Neural progenitor cell (in vitro differentiated cells): ENCODE measurements at regions not wholly inside any gene's neighbourhood (a gene's known extent, or its start where the extent isn't known, plus 50 kb on each side); places are given as distances from the start of the nearest gene placed in this dataset.

Source experiments
- DNase-seq: peaks from one replicate; pipeline ENCODE4 v3.0.0-alpha.2; 2016; ENCODE audit warnings: low spot score
- H2AFZ ChIP-seq: fragments of 200-600 bp; sonication (generic); replicated peaks from 2 replicates; pipeline ENCODE4 v1.6.1; 2016; ENCODE audit warnings: antibody characterized with exemption
- H3F3A ChIP-seq: fragments of 200-600 bp; sonication (generic); 2 replicates; pipeline ENCODE4 v1.6.1; 2016; ENCODE audit warnings: antibody characterized with exemption, low read depth
- H3K27ac ChIP-seq: fragments of 200-600 bp; sonication (generic); 2 replicates; pipeline ENCODE4 v1.5.1; 2016; ENCODE audit warnings: mild to moderate bottlenecking
- H3K27me3 ChIP-seq: fragments of 200-600 bp; sonication (generic); 2 replicates; pipeline ENCODE4 v1.6.1; 2016; ENCODE audit warnings: mild to moderate bottlenecking, moderate library complexity
- H3K36me3 ChIP-seq: fragments of 200-600 bp; sonication (generic); 2 replicates; pipeline ENCODE4 v1.5.1; 2016
- H3K4me1 ChIP-seq: fragments of 200-600 bp; sonication (generic); 2 replicates; pipeline ENCODE4 v1.6.1; 2016; ENCODE audit warnings: mixed run types
- H3K4me2 ChIP-seq: fragments of 200-600 bp; sonication (generic); 2 replicates; pipeline ENCODE4 v1.6.1; 2016
- H3K4me3 ChIP-seq: fragments of 200-600 bp; sonication (generic); 2 replicates; pipeline ENCODE4 v1.5.1; 2016
- H3K79me2 ChIP-seq: fragments of 200-600 bp; sonication (generic); 2 replicates; pipeline ENCODE4 v1.6.1; 2016; ENCODE audit warnings: low read depth
- H3K9ac ChIP-seq: fragments of 200-600 bp; sonication (generic); 2 replicates; pipeline ENCODE4 v1.6.1; 2016
- H3K9me3 ChIP-seq: fragments of 200-600 bp; sonication (generic); 2 replicates; pipeline ENCODE4 v1.5.1; 2016; ENCODE audit warnings: low read depth
- H4K20me1 ChIP-seq: fragments of 200-600 bp; sonication (generic); 2 replicates; pipeline ENCODE4 v1.6.1; 2016; ENCODE audit warnings: low read depth
- H3K27ac Mint-ChIP-seq: 3 replicates; pipeline ENCODE4 v1.8.0; 2021; ENCODE audit warnings: mixed read lengths
- H3K27me3 Mint-ChIP-seq: 2 replicates; pipeline ENCODE4 v1.8.0; 2022; ENCODE audit warnings: low read depth, mild to moderate bottlenecking, inconsistent platforms, moderate library complexity, mixed read lengths; ENCODE audit not compliant: insufficient read depth
- H3K36me3 Mint-ChIP-seq: 3 replicates; pipeline ENCODE4 v1.8.0; 2021; ENCODE audit warnings: mixed read lengths
- H3K4me1 Mint-ChIP-seq: 3 replicates; pipeline ENCODE4 v1.8.0; 2021; ENCODE audit warnings: mixed read lengths
- H3K4me3 Mint-ChIP-seq: 3 replicates; pipeline ENCODE4 v1.8.0; 2021; ENCODE audit warnings: mild to moderate bottlenecking, moderate library complexity, mixed read lengths
- H3K9me3 Mint-ChIP-seq: 3 replicates; pipeline ENCODE4 v1.8.0; 2020; ENCODE audit warnings: mixed read lengths
- EZH2 ChIP-seq: fragments of 200-600 bp; sonication (generic); IDR thresholded peaks from 2 replicates; pipeline ENCODE4 v1.6.1; 2017; ENCODE audit warnings: antibody characterized with exemption, mild to moderate bottlenecking, moderate library complexity
- EZH2phosphoT487 ChIP-seq: fragments of 200-600 bp; sonication (generic); IDR thresholded peaks from 2 replicates; pipeline ENCODE4 v1.6.1; 2017; ENCODE audit warnings: antibody characterized with exemption
- TF ChIP-seq, protein P1 (sequence below): fragments of 200-600 bp; sonication (generic); IDR thresholded peaks from 2 replicates; pipeline ENCODE4 v1.5.1; 2017; ENCODE audit warnings: antibody characterized with exemption, mild to moderate bottlenecking

GRCh38 chr10:6343305-6344010, 140.7 kb downstream of the PFKFB3 start:
- no peak overlapping the region for H3K4me2 ChIP-seq
- no peaks in the 10 kb centered on the region for H3K27me3 ChIP-seq
- Mint-ChIP-seq H3K36me3 (no peaks in the 10 kb centered on the region), H3K9me3 (no peaks in the 10 kb centered on the region), H3K4me1 (peaks cover 7% of the 10 kb centered on the region), H3K27me3 (peaks cover 3% of the 10 kb centered on the region), H3K27ac (no peak overlapping the region), H3K4me3 (no peak overlapping the region)
- H3F3A ChIP-seq, result no peaks in the 10 kb centered on the region
- no peaks in the 10 kb centered on the region for H4K20me1 ChIP-seq
- H3K27ac ChIP-seq, result no peak overlapping the region
- no peak for DNase-seq
- TF ChIP-seq, protein P1, sequence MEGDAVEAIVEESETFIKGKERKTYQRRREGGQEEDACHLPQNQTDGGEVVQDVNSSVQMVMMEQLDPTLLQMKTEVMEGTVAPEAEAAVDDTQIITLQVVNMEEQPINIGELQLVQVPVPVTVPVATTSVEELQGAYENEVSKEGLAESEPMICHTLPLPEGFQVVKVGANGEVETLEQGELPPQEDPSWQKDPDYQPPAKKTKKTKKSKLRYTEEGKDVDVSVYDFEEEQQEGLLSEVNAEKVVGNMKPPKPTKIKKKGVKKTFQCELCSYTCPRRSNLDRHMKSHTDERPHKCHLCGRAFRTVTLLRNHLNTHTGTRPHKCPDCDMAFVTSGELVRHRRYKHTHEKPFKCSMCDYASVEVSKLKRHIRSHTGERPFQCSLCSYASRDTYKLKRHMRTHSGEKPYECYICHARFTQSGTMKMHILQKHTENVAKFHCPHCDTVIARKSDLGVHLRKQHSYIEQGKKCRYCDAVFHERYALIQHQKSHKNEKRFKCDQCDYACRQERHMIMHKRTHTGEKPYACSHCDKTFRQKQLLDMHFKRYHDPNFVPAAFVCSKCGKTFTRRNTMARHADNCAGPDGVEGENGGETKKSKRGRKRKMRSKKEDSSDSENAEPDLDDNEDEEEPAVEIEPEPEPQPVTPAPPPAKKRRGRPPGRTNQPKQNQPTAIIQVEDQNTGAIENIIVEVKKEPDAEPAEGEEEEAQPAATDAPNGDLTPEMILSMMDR, result no peak
- TF ChIP-seq EZH2phosphoT487 (no peak), EZH2 (no peak)
- no peaks in the 10 kb centered on the region for H3K36me3 ChIP-seq
- no peaks in the 10 kb centered on the region for H3K79me2 ChIP-seq
- H3K9ac ChIP-seq, result no peak overlapping the region
- H3K9me3 ChIP-seq, result no peaks in the 10 kb centered on the region
- H3K4me3 ChIP-seq, result no peak overlapping the region
- no peaks in the 10 kb centered on the region for H3K4me1 ChIP-seq
- no peak overlapping the region for H2AFZ ChIP-seq

GRCh38 chr10:6345404-6345803, 142.7 kb downstream of the PFKFB3 start:
- Mint-ChIP-seq H3K27ac (no peak overlapping the region), H3K9me3 (no peaks in the 10 kb centered on the region), H3K4me3 (no peak overlapping the region), H3K27me3 (peaks cover 3% of the 10 kb centered on the region), H3K4me1 (peaks cover 8% of the 10 kb centered on the region), H3K36me3 (no peaks in the 10 kb centered on the region)
- H3K4me3 ChIP-seq, result no peak overlapping the region
- H3K27ac ChIP-seq, result no peak overlapping the region
- TF ChIP-seq EZH2 (no peak), EZH2phosphoT487 (no peak)
- TF ChIP-seq, protein P1, result no peak
- no peak overlapping the region for H3K4me2 ChIP-seq
- DNase-seq, result no peak
- no peaks in the 10 kb centered on the region for H4K20me1 ChIP-seq
- H3F3A ChIP-seq, result no peaks in the 10 kb centered on the region
- H3K27me3 ChIP-seq, result no peaks in the 10 kb centered on the region
- no peaks in the 10 kb centered on the region for H3K36me3 ChIP-seq
- no peaks in the 10 kb centered on the region for H3K9me3 ChIP-seq
- H3K4me1 ChIP-seq, result no peaks in the 10 kb centered on the region
- H3K9ac ChIP-seq, result no peak overlapping the region
- no peaks in the 10 kb centered on the region for H3K79me2 ChIP-seq
- no peak overlapping the region for H2AFZ ChIP-seq

GRCh38 chr10:6346631-6347030, 143.9 kb downstream of the PFKFB3 start:
- H3K4me2 ChIP-seq, result no peak overlapping the region
- no peak for DNase-seq
- peaks cover 3% of the 10 kb centered on the region for H3K27me3 Mint-ChIP-seq
- H3K4me3 ChIP-seq, result no peak overlapping the region
- no peaks in the 10 kb centered on the region for H3K27me3 ChIP-seq
- H3F3A ChIP-seq, result no peaks in the 10 kb centered on the region
- H3K27ac Mint-ChIP-seq, result no peak overlapping the region
- no peak overlapping the region for H3K9ac ChIP-seq
- no peaks in the 10 kb centered on the region for H3K9me3 Mint-ChIP-seq
- no peak overlapping the region for H3K27ac ChIP-seq
- no peaks in the 10 kb centered on the region for H3K79me2 ChIP-seq
- no peaks in the 10 kb centered on the region for H3K9me3 ChIP-seq
- no peaks in the 10 kb centered on the region for H3K4me1 ChIP-seq
- TF ChIP-seq EZH2 (no peak), EZH2phosphoT487 (no peak)
- TF ChIP-seq, protein P1, result no peak
- H3K4me3 Mint-ChIP-seq, result no peak overlapping the region
- H2AFZ ChIP-seq, result no peak overlapping the region
- peaks cover 8% of the 10 kb centered on the region for H3K4me1 Mint-ChIP-seq
- H3K36me3 ChIP-seq, result no peaks in the 10 kb centered on the region
- H4K20me1 ChIP-seq, result no peaks in the 10 kb centered on the region
- H3K36me3 Mint-ChIP-seq, result no peaks in the 10 kb centered on the region
